Memory B cell (primary cell): ENCODE measurements at regions not wholly inside any gene's neighbourhood (a gene's known extent, or its start where the extent isn't known, plus 50 kb on each side); places are given as distances from the start of the nearest gene placed in this dataset.

Experiments
- ATAC-seq: fragments of 150-1000 bp; cut with Tn5 transposase; 2 replicates; pipeline ENCODE4 v1.10.0; 2021; ENCODE audit warnings: low read depth, mild to moderate bottlenecking, moderate library complexity
- DNase-seq, 2 donors: peaks; one replicate each; pipeline ENCODE4 v3.0.0; 2022; ENCODE audit warnings: low spot score in 2 of 2
- H3K27ac Mint-ChIP-seq: one replicate; pipeline ENCODE4 v1.8.0; 2022; ENCODE audit warnings: mild to moderate bottlenecking, moderate library complexity, mixed read lengths
- H3K27me3 Mint-ChIP-seq: one replicate; pipeline ENCODE4 v1.8.0; 2022; ENCODE audit warnings: mixed read lengths
- H3K36me3 Mint-ChIP-seq: one replicate; pipeline ENCODE4 v1.8.0; 2022; ENCODE audit warnings: mild to moderate bottlenecking, mixed read lengths
- H3K4me1 Mint-ChIP-seq: one replicate; pipeline ENCODE4 v1.8.0; 2022; ENCODE audit warnings: mixed read lengths
- H3K4me3 Mint-ChIP-seq: one replicate; pipeline ENCODE4 v1.8.0; 2022; ENCODE audit warnings: mild to moderate bottlenecking, moderate library complexity, mixed read lengths
- H3K9me3 Mint-ChIP-seq: one replicate; pipeline ENCODE4 v1.8.0; 2022; ENCODE audit warnings: mixed read lengths

DNA sequence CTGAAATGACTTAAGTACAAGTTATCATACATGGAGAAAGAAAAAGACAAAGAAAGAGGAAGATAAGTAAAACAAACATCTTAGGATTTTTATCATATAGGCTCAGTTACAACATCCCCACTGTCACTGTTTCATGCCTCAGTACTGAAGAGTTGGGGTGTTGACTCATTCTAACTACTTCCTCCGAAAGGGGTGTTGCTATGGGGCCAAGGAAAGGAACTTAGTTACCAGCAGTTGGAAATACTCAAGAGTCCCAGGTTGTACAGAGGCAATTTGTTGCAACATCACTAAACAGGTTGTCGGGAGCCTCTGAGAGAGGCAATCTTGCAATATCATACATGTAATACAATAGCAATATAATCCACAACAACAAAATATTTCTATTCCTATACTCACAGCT lies 1264.7 kb downstream of the PCDH7 start:
- ATAC-seq, result no peak
- H3K9me3 Mint-ChIP-seq, result peaks cover 2% of the 10 kb centered on the region
- no peaks in the 10 kb centered on the region for H3K36me3 Mint-ChIP-seq
- H3K4me1 Mint-ChIP-seq, result no peaks in the 10 kb centered on the region
- DNase-seq, result no peak
- H3K27me3 Mint-ChIP-seq, result no peaks in the 10 kb centered on the region
- H3K27ac Mint-ChIP-seq, result no peak overlapping the region
- no peak overlapping the region for H3K4me3 Mint-ChIP-seq

DNA sequence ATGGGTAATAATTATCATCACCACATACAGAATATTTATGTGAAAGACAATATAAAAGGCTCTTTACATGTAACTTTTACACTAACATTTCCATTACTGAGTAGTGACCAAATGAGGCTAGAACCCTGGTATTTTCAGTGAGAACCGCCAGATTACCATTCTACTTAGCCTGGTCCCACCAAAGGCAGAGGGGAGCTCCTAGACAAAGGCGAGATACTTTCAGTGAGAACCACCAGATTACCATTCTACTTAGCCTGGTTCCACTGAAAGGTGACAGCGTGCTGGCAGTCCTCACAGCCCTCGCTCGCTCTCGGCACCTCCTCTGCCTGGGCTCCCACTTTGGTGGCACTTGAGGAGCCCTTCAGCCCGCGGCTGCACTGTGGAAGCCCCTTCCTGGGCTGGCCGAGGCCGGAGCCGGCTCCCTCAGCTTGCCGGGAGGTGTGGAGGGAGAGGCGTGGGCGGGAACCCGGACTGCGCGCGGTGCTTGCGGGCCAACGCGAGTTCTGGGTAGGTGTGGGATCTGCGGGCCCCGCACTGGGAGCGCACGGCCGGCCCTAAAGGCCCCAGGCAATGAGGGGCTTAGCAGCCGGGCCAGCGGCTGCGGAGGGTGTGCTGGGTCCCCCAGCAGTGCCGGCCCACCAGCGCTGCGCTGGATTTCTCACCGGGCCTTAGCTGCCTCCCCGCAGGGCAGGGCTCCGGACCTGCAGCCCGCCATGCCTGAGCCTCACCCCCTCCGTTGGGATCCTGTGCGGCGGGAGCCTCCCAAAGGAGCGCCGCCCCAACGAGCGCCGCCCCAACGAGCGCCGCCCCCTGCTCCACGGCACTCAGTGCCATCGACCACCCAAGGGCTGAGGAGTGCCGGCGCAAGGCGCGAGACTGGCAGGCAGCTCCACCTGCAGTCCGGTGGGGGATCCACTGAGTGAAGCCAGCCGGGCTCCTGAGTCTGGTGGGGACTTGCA lies 1276.1 kb downstream of the PCDH7 start:
- Mint-ChIP-seq H3K27me3 (no peaks in the 10 kb centered on the region), H3K27ac (no peak overlapping the region), H3K4me1 (no peaks in the 10 kb centered on the region), H3K4me3 (no peak overlapping the region), H3K9me3 (no peaks in the 10 kb centered on the region), H3K36me3 (no peaks in the 10 kb centered on the region)
- ATAC-seq (no peak), DNase-seq (no peak)

DNA sequence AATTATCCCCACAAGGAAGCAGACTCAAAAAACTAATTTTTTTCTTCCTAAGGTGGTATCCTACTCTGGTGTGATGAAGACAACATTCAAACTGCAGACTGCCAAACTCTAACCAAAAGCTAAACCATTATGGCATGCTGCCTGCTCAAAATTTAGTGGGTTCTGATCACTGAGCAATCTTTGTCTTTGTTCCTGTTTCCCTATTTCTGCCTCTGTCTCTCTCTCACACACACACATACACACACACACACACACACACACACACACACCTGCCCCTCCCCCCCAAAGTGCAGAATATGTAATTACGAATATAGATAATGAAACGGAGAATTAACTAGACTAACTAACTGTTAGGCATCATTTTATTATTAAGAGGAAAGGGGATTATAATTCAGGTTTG lies 1278.6 kb downstream of the PCDH7 start:
- Mint-ChIP-seq H3K36me3 (no peaks in the 10 kb centered on the region), H3K9me3 (peaks cover 4% of the 10 kb centered on the region), H3K4me1 (no peaks in the 10 kb centered on the region), H3K27me3 (no peaks in the 10 kb centered on the region), H3K4me3 (no peak overlapping the region), H3K27ac (no peak overlapping the region)
- no peak for DNase-seq
- ATAC-seq, result no peak

DNA sequence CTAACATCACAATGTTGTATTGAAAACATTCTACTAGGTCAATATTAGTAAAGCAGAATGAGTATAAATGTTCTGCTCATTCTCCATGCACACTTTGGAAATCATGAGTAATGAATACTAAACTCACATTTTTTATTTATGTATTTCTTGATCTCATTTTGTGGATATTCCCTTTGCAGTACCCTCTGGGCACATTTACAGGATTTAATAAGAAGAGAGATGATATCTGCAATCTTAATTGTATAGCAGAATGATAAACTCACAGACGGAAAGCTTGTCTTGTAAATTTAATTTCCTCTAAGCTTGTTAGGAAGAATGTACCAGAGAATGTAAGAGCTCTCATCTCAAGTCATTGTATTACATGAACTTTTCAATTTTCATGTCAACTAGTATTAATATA lies 1279.7 kb downstream of the PCDH7 start:
- peaks cover 4% of the 10 kb centered on the region for H3K9me3 Mint-ChIP-seq
- DNase-seq (no peak), ATAC-seq (no peak)

DNA sequence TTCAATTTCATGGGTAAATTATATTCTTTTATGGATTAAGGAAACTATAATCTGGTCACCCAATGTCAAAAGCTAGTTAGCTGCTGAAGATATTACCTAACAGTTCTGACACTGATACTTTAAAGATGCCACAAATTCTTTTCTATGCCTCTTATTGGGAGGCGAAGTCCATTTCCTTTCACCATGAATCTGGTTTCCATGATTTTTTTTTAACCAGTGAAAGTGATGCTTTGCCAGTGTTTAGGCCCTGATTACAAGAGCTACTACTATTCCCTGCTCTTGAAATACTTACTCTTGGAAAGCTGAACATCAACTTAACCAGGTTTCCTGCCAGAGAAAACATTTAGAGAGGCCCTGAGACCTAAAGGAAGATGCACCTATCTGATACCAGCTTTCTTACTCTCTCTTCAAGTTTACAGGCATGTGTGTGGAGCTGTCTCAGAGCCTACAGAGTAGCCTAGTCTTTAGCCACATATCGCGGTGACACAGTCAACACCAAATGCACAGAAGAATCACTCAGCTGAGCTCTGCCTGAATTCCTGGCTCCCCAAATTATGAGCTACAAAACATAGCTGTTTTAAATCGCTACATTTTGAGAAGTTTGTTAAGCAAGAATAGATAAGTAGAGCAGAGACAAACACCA lies 1280.8 kb downstream of the PCDH7 start:
- H3K27me3 Mint-ChIP-seq, result no peaks in the 10 kb centered on the region
- no peaks in the 10 kb centered on the region for H3K4me1 Mint-ChIP-seq
- H3K9me3 Mint-ChIP-seq, result peaks cover 6% of the 10 kb centered on the region
- no peaks in the 10 kb centered on the region for H3K36me3 Mint-ChIP-seq
- ATAC-seq (no peak), DNase-seq (no peak)
- H3K27ac Mint-ChIP-seq, result no peak overlapping the region
- H3K4me3 Mint-ChIP-seq, result no peak overlapping the region

More for the DNA sequence above, 1279.7 kb downstream of the PCDH7 start:
- H3K4me1 Mint-ChIP-seq, result no peaks in the 10 kb centered on the region
- H3K27me3 Mint-ChIP-seq, result no peaks in the 10 kb centered on the region
- no peaks in the 10 kb centered on the region for H3K36me3 Mint-ChIP-seq
- no peak overlapping the region for H3K4me3 Mint-ChIP-seq
- H3K27ac Mint-ChIP-seq, result no peak overlapping the region

DNA sequence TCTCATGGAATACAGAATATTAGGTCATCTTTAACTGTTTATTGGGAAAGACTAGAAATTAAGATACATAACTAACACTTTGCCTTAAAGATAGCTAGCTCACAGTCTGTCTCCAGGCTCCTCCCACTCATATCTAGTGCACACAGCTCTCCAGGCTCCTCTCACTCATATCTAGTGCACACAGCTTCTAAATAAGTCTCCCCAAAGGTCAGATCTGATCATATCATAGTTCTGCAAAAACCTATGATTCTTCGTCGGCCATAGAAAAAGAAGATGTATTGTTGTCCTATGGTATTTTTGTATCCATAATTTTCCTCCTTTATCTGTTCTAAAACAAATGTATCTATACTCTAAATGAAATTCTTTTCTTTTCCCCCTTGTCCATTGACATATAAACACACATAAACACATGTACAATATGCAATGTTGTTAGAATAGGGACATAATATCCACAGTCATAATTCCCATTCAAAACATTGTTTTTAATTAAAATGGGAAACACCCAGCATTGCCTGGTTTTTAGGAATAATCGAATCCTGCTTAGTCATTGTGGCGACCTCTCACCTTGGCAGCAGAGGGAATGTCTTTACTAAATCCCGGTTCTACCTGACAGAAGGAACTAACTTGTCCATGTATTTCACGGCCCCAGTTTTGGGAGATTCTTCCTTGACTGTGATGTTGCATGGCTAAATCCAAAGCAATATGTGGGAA lies 1282.0 kb downstream of the PCDH7 start:
- Mint-ChIP-seq H3K4me1 (no peaks in the 10 kb centered on the region), H3K36me3 (no peaks in the 10 kb centered on the region), H3K4me3 (no peak overlapping the region), H3K9me3 (peaks cover 6% of the 10 kb centered on the region), H3K27ac (no peak overlapping the region), H3K27me3 (no peaks in the 10 kb centered on the region)
- no peak for DNase-seq
- no peak for ATAC-seq

DNA sequence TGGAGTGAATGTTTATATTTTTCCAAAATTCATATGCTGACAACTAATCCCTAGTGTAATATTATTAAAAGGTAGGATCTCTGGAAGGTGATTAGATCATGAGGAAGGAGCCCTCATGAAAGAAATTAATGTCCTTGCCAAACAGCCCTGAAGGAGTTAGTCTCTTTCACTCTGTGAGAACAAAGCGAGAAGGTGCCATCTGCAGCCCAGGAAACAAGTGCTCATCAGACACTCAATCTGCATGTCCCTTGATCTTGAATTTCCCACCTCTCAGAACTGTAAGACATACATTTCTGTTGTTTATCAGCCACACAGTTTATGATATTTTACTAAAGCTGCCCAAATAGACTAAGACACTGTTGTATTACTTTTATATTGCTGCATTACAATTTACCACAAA lies 1283.4 kb downstream of the PCDH7 start:
- no peak for ATAC-seq
- Mint-ChIP-seq H3K4me1 (no peaks in the 10 kb centered on the region), H3K36me3 (no peaks in the 10 kb centered on the region), H3K4me3 (no peak overlapping the region), H3K9me3 (peaks cover 6% of the 10 kb centered on the region), H3K27me3 (no peaks in the 10 kb centered on the region), H3K27ac (no peak overlapping the region)
- no peak for DNase-seq

DNA sequence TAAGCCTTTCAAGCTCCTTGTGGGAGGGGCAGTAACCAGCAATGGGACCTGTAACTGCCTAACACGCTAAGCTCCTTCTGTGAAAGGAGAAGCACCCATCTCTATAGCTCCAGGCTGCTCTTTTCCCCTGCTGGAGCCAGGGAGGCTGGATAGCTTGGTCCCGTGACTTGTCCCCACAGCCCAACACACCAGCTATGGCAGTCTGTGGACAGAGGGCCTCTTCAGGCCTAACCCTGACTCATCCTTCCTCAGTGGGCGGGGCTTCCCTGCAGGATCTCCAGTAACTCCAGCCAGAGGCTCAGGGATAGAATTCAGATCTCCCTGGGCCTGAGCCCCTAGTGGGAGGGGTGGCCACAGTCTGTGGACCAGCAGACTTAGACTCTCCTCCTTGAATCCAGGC lies 1290.1 kb downstream of the PCDH7 start:
- Mint-ChIP-seq H3K27ac (no peak overlapping the region), H3K9me3 (peaks cover 2% of the 10 kb centered on the region), H3K4me1 (no peaks in the 10 kb centered on the region), H3K4me3 (no peak overlapping the region), H3K36me3 (no peaks in the 10 kb centered on the region), H3K27me3 (no peaks in the 10 kb centered on the region)
- ATAC-seq, result no peak
- DNase-seq, result no peak

DNA sequence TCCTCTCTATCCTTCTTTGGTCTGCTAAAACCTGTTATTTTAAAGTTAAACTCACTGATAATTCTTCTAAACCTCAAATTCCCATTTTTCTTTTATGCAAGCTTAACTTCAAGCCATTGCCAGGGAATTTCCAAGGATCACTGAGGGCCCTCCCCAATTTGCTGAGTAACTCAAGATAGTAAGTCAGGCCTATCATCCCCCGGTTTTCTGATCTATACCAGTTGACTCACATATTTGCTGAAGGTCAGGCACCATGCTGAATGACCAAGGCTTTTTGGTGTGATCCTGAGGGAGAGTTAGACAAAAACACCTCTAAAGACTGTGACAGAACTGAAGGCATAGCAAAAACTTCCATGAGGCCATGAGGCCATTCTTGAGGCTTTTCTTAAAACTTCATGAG lies 1301.9 kb downstream of the PCDH7 start:
- H3K4me3 Mint-ChIP-seq, result no peak overlapping the region
- peaks cover 5% of the 10 kb centered on the region for H3K9me3 Mint-ChIP-seq
- no peaks in the 10 kb centered on the region for H3K36me3 Mint-ChIP-seq
- H3K27me3 Mint-ChIP-seq, result no peaks in the 10 kb centered on the region
- no peak for ATAC-seq
- no peaks in the 10 kb centered on the region for H3K4me1 Mint-ChIP-seq
- no peak for DNase-seq
- H3K27ac Mint-ChIP-seq, result no peak overlapping the region

DNA sequence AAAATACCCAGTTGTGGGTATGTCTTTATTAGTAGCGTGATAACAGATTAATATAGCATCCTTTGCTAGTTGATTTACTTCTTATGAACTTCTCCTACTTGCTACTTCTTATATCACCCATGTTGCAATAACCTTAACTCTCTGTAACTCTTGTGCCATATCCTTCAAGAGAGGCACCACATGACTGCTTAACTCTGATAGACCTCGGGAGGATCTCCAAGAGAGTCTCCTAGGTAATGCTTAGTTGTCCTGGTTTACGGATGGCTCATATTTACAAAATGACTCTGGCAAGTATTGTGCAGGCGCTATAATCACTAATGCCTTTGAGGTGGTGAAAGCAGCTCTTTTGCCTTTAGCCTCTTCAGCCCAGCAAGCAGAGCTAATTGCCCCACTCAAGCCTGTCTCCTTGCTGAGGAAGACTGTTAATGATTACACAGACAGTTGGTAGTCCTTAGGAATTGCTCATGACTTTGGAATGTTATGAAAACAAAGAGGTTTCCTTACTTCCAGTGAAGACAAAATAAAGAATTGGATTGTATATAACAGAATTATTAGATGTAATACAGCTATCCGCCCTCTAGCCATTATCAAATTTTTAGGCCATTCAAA lies 1305.8 kb downstream of the PCDH7 start:
- Mint-ChIP-seq H3K4me1 (no peaks in the 10 kb centered on the region), H3K36me3 (no peaks in the 10 kb centered on the region), H3K4me3 (no peak overlapping the region), H3K27ac (no peak overlapping the region), H3K9me3 (peaks cover 3% of the 10 kb centered on the region), H3K27me3 (no peaks in the 10 kb centered on the region)
- no peak for ATAC-seq
- no peak for DNase-seq

DNA sequence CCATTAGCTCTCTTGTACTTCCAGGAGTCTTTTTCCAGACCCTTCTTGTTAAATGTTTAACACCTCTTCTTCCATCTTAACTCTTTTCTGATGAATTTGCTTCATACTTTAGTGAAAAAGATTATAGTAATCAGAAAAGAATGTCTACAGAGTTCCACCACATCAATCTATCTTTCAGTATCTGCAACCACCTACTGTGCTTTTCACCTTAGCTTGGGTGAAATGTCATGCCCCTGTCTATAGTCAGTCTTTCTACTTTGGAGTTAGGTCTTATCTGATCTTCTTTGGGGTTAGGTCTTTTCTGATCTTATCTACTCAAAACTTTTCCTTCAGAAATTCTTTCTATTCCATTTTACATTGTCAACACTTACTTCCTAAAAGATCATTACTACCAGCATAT lies 1310.2 kb downstream of the PCDH7 start:
- Mint-ChIP-seq H3K9me3 (peaks cover 6% of the 10 kb centered on the region), H3K27ac (no peak overlapping the region), H3K4me3 (no peak overlapping the region), H3K4me1 (no peaks in the 10 kb centered on the region), H3K36me3 (no peaks in the 10 kb centered on the region), H3K27me3 (no peaks in the 10 kb centered on the region)
- no peak for DNase-seq
- no peak for ATAC-seq

DNA sequence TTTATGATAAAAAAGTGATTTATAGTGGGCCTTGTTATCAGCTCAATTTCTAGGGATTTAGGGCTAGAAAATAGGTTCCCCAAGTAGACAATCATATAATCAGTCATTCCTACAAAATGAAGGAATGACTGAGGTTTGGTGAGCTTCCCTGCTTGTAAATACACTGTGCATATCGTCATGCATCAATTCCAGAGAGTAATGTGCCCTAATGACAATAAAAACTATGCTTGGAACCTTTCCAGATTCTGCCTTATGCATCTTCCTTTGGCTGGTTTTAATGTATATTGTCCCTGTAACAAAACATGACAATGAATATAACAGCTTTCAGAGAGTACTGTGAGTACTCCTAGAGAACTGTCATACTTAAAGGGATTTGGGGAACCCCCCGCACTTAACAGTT lies 1310.9 kb downstream of the PCDH7 start:
- ATAC-seq, result no peak
- H3K9me3 Mint-ChIP-seq, result peaks cover 6% of the 10 kb centered on the region
- no peak overlapping the region for H3K27ac Mint-ChIP-seq
- no peaks in the 10 kb centered on the region for H3K27me3 Mint-ChIP-seq
- H3K36me3 Mint-ChIP-seq, result no peaks in the 10 kb centered on the region
- H3K4me3 Mint-ChIP-seq, result no peak overlapping the region
- no peak for DNase-seq
- H3K4me1 Mint-ChIP-seq, result no peaks in the 10 kb centered on the region

DNA sequence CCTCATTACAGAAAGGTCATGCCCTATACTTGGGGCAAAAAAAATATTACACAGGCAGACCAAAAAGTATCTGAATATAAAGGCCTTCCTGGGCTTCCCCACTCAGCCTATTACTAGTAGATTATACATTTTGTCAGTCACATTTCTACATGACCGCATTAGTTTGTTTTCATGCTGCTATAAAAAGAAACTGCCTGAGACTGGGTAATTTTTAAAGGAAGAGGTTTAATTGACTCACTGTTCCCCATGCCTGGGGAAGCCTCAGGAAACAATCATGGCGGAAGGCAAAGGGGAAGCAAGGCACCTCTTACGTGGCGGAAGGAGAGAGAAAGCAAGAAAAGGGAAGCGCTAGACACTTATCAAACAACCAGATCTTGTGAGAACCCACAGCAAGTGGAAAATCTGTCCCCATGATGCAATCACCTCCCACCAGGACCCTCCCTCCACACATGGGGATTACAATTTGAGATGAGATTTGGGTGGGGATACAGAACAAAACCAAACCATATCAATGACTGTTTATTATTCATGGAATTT lies 1312.0 kb downstream of the PCDH7 start:
- Mint-ChIP-seq H3K4me3 (no peak overlapping the region), H3K27me3 (no peaks in the 10 kb centered on the region), H3K4me1 (no peaks in the 10 kb centered on the region), H3K27ac (no peak overlapping the region), H3K36me3 (no peaks in the 10 kb centered on the region), H3K9me3 (peaks cover 6% of the 10 kb centered on the region)
- no peak for ATAC-seq
- DNase-seq, result no peak

DNA sequence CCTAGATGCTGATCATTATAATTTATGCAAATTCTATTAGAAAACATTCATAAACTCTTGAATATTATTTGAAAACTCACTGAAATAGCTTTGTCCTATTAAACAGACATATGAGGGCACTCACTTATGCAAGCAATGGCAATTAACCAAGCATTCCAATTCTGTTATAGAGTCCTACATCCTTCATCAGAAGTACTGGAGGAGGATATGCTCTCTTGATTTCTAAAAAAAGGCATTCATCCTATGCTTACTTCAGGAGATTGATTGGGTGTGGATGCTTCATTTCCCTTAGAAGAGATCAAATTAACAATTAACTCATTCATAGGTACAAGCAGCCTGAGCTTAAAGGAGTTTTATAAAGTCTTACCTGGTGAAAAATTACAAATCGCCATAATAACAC lies 1317.2 kb downstream of the PCDH7 start:
- Mint-ChIP-seq H3K27me3 (no peaks in the 10 kb centered on the region), H3K4me3 (no peak overlapping the region), H3K27ac (no peak overlapping the region), H3K4me1 (no peaks in the 10 kb centered on the region), H3K9me3 (peaks cover 3% of the 10 kb centered on the region), H3K36me3 (no peaks in the 10 kb centered on the region)
- no peak for DNase-seq
- no peak for ATAC-seq
